NCI-H1694 treated with DMSO at 0.1 percent for 48 hours (cell line): ENCODE measurements at regions not wholly inside any gene's neighbourhood (a gene's known extent, or its start where the extent isn't known, plus 50 kb on each side); places are given as distances from the start of the nearest gene placed in this dataset.
"Not testable (repeated sequence)": the region's sequence is repeated elsewhere in the genome, so short reads cannot be mapped to it uniquely, and the experiment has no call there.

Experiments used
- DNase-seq: peaks from one replicate; lab custom pipeline; 2025; lab: John Stamatoyannopoulos, UW

GRCh38 chr15:95078003-95078402, 846.6 kb downstream of the MCTP2 start:
- DNase-seq, result no peak

GRCh38 chr15:95080228-95080627, 848.9 kb downstream of the MCTP2 start:
- not testable (repeated sequence) for DNase-seq

- no peak for DNase-seq
Measured at GRCh38 chr15:95085056-95085455, 853.7 kb downstream of the MCTP2 start.

- DNase-seq, result no peak
Measured at GRCh38 chr15:95086531-95087252, 855.3 kb downstream of the MCTP2 start.

GRCh38 chr15:95087253-95087609, 855.9 kb downstream of the MCTP2 start:
- no peak for DNase-seq

- no peak for DNase-seq
Measured at GRCh38 chr15:95091444-95091843, 860.1 kb downstream of the MCTP2 start.

GRCh38 chr15:95095250-95095649, 863.9 kb downstream of the MCTP2 start:
- no peak for DNase-seq

GRCh38 chr15:95096651-95097050, 865.3 kb downstream of the MCTP2 start:
- DNase-seq, result no peak

GRCh38 chr15:95097361-95097760, 866.0 kb downstream of the MCTP2 start:
- no peak for DNase-seq

- no peak for DNase-seq
Measured at GRCh38 chr15:95105229-95105628, 873.9 kb downstream of the MCTP2 start.

- no peak for DNase-seq
Measured at GRCh38 chr15:95106801-95107200, 875.4 kb downstream of the MCTP2 start.

- no peak for DNase-seq
Measured at GRCh38 chr15:95108673-95109072, 877.3 kb downstream of the MCTP2 start.

- DNase-seq, result no peak
Measured at GRCh38 chr15:95111969-95112368, 880.6 kb downstream of the MCTP2 start.

GRCh38 chr15:95113041-95113440, 881.7 kb downstream of the MCTP2 start:
- DNase-seq, result no peak

GRCh38 chr15:95119041-95119610, 887.8 kb downstream of the MCTP2 start:
- no peak for DNase-seq

- DNase-seq, result no peak
Measured at GRCh38 chr15:95120595-95120994, 889.2 kb downstream of the MCTP2 start.

GRCh38 chr15:95121191-95121590, 889.8 kb downstream of the MCTP2 start:
- DNase-seq, result no peak

GRCh38 chr15:95125803-95126202, 894.4 kb downstream of the MCTP2 start:
- DNase-seq, result no peak

GRCh38 chr15:95127356-95127755, 896.0 kb downstream of the MCTP2 start:
- DNase-seq, result no peak

- no peak for DNase-seq
Measured at GRCh38 chr15:95129574-95129973, 898.2 kb downstream of the MCTP2 start.

- no peak for DNase-seq
Measured at GRCh38 chr15:95131131-95131556, 899.8 kb downstream of the MCTP2 start.

GRCh38 chr15:95132774-95133173, 901.4 kb downstream of the MCTP2 start:
- no peak for DNase-seq

- no peak for DNase-seq
Measured at GRCh38 chr15:95134431-95135110, 903.2 kb downstream of the MCTP2 start.
